Neuron (in vitro differentiated cells): ENCODE measurements at regions not wholly inside any gene's neighbourhood (a gene's known extent, or its start where the extent isn't known, plus 50 kb on each side); places are given as distances from the start of the nearest gene placed in this dataset.
"Not testable (repeated sequence)": the region's sequence is repeated elsewhere in the genome, so short reads cannot be mapped to it uniquely, and the experiment has no call there.

ENCODE experiments used
- H2AFZ ChIP-seq: one replicate; pipeline ENCODE4 v1.6.1; 2013; ENCODE audit warnings: low read depth, mild to moderate bottlenecking, inconsistent platforms, low read length, moderate library complexity
- H3K27me3 ChIP-seq: one replicate; pipeline ENCODE4 v1.6.1; 2013; ENCODE audit warnings: low read length; ENCODE audit not compliant: insufficient read depth
- H3K36me3 ChIP-seq: one replicate; pipeline ENCODE4 v1.6.1; 2013; ENCODE audit warnings: low read length; ENCODE audit not compliant: insufficient read depth
- H3K4me1 ChIP-seq: one replicate; pipeline ENCODE4 v1.6.1; 2013; ENCODE audit warnings: low read length; ENCODE audit not compliant: insufficient read depth
- H3K4me3 ChIP-seq: 2 replicates; pipeline ENCODE4 v1.5.1; 2013; ENCODE audit warnings: mild to moderate bottlenecking, low read length, moderate library complexity
- H3K9me3 ChIP-seq: one replicate; pipeline ENCODE4 v1.6.1; 2013; ENCODE audit warnings: low read length

- Histone ChIP-seq H3K27me3 (no peaks in the 10 kb centered on the region), H3K4me1 (peaks cover 3% of the 10 kb centered on the region), H3K9me3 (no peaks in the 10 kb centered on the region), H2AFZ (no peak overlapping the region), H3K36me3 (no peaks in the 10 kb centered on the region), H3K4me3 (no peak overlapping the region)
Observed at GRCh38 chr12:78560633-78561032, 303.9 kb upstream of the SYT1 start.

GRCh38 chr12:78562368-78563205 lies 302.0 kb upstream of the SYT1 start:
- Histone ChIP-seq H2AFZ (peak overlapping the region; percentile 11), H3K27me3 (no peaks in the 10 kb centered on the region)

DNA sequence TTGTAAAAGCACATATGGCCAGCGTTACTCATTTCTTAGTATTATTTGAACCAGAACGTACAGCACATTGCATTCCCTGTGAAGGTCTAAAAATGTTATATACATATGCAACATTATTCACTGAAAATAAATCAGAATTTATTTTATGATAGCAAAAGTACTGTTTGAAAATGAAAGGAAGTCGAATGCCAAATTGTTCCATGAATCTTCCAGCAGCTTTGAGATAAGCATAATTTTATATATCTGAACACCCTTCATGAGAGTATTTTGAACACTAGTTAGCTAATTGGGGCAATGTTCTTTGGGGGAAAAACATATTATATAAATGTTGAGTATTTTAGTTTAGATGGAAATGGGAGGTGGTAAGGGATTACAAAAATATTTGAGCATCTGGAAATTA lies 300.7 kb upstream of the SYT1 start:
- no peaks in the 10 kb centered on the region for H3K36me3 ChIP-seq
- H3K4me3 ChIP-seq: no peak overlapping the region
- H3K9me3 ChIP-seq: no peaks in the 10 kb centered on the region
- no peak overlapping the region for H2AFZ ChIP-seq
- no peaks in the 10 kb centered on the region for H3K27me3 ChIP-seq
- peaks cover 3% of the 10 kb centered on the region for H3K4me1 ChIP-seq

More at GRCh38 chr12:78562368-78563205, 302.0 kb upstream of the SYT1 start:
- Histone ChIP-seq H3K36me3 (no peaks in the 10 kb centered on the region), H3K4me1 (peaks cover 3% of the 10 kb centered on the region), H3K4me3 (no peak overlapping the region), H3K9me3 (no peaks in the 10 kb centered on the region)

GRCh38 chr12:78566456-78566855 lies 298.1 kb upstream of the SYT1 start:
- no peaks in the 10 kb centered on the region for H3K36me3 ChIP-seq
- H3K4me3 ChIP-seq: no peak overlapping the region
- H2AFZ ChIP-seq: no peak overlapping the region
- peaks cover 3% of the 10 kb centered on the region for H3K4me1 ChIP-seq
- H3K27me3 ChIP-seq: no peaks in the 10 kb centered on the region
- H3K9me3 ChIP-seq: no peaks in the 10 kb centered on the region

- Histone ChIP-seq H3K4me1 (no peaks in the 10 kb centered on the region), H3K4me3 (no peak overlapping the region), H3K9me3 (no peaks in the 10 kb centered on the region), H2AFZ (no peak overlapping the region), H3K27me3 (no peaks in the 10 kb centered on the region), H3K36me3 (no peaks in the 10 kb centered on the region)
Observed at GRCh38 chr12:78568321-78569020, 296.1 kb upstream of the SYT1 start.

DNA sequence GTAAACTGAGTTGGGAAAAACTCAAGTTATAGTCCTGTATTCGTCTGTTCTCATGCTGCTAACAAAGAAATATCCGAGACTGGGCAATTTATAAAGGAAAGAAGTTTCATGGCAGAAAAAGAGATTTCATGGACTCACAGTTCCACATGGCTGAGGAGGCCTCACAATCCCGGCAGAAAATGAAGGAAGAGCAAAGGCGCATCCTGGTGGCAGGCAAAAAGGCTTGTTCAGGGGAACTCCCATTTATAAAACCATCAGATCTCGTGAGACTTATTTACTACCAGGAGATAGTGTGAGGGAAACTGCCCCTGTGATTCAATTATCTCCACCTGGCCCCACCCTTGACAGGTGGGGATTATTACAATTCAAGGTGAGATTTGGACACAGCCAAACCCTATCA lies 292.6 kb upstream of the SYT1 start:
- no peaks in the 10 kb centered on the region for H3K4me1 ChIP-seq

DNA sequence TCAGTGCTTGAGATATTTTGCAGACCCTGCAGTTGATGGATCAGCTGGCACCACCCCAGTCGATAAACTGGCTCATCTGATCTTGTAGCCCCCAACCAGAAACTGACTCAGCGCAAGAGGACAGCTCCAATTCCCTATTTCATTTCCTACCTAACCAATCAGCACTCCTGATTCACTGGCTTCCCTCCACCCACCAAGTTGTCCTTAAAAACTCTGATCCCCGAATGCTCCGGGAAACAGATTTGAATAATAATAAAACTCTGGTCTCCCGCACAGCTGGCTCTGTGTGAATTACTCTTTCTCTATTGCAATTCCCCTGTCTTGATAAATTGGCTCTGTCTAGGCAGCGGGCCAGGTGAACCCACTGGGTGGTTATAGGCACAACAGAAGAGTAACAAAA lies 289.4 kb upstream of the SYT1 start:
- H3K36me3 ChIP-seq, H3K27me3 ChIP-seq, H3K4me3 ChIP-seq, H3K4me1 ChIP-seq, H2AFZ ChIP-seq, H3K9me3 ChIP-seq: not testable (repeated sequence)

More for the DNA sequence above, 292.6 kb upstream of the SYT1 start:
- H3K36me3 ChIP-seq: no peaks in the 10 kb centered on the region
- H2AFZ ChIP-seq: no peak overlapping the region
- no peak overlapping the region for H3K4me3 ChIP-seq
- H3K9me3 ChIP-seq: no peaks in the 10 kb centered on the region
- no peaks in the 10 kb centered on the region for H3K27me3 ChIP-seq

GRCh38 chr12:78579846-78580245 lies 284.7 kb upstream of the SYT1 start:
- no peaks in the 10 kb centered on the region for H3K36me3 ChIP-seq
- no peak overlapping the region for H2AFZ ChIP-seq
- H3K9me3 ChIP-seq: no peaks in the 10 kb centered on the region
- H3K27me3 ChIP-seq: no peaks in the 10 kb centered on the region
- no peak overlapping the region for H3K4me3 ChIP-seq
- H3K4me1 ChIP-seq: no peaks in the 10 kb centered on the region

DNA sequence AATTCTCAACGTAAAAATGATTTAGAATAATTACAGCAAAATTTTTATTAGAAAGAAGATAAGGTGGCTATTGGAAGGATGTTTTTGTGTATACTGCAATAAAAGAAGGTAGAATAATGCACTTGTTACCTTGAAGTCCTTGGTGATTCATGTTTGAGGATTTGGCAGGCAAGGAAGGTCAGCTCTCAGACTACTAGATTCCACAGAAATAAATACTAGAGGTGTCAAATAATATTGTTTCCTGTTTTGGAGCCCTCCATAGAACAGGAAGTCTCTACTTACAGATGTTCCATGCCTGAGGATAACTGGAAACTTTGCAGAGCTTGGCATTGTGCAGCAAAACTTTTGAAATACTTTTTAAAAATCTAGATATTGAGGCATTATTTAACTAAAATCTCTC lies 284.3 kb upstream of the SYT1 start:
- H2AFZ ChIP-seq: no peak overlapping the region
- H3K9me3 ChIP-seq: no peaks in the 10 kb centered on the region
- no peak overlapping the region for H3K4me3 ChIP-seq
- H3K27me3 ChIP-seq: no peaks in the 10 kb centered on the region
- H3K36me3 ChIP-seq: no peaks in the 10 kb centered on the region
- H3K4me1 ChIP-seq: no peaks in the 10 kb centered on the region

GRCh38 chr12:78584695-78585094 lies 279.9 kb upstream of the SYT1 start:
- Histone ChIP-seq H3K4me3 (no peak overlapping the region), H2AFZ (no peak overlapping the region), H3K36me3 (no peaks in the 10 kb centered on the region), H3K27me3 (no peaks in the 10 kb centered on the region), H3K9me3 (peaks cover 6% of the 10 kb centered on the region), H3K4me1 (no peaks in the 10 kb centered on the region)

DNA sequence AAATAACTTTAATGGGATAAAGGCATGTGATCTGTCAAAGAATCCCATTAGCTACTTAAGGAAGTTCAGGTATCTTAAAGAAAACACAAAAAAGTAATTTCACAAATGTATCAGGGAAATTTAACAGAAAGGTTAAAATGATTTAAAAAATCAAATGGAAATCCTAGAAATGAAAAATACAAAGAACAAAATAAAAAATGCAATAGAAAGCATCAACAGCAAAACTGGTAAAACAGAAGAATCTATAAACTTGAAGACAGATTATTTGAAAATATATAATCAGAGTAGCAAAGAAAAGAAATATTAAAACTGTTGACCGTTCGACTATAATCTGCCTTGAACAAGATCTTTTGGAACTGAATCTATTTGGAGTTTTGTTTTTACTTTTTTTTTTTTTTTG lies 279.4 kb upstream of the SYT1 start:
- Histone ChIP-seq H3K4me1 (no peaks in the 10 kb centered on the region), H3K27me3 (no peaks in the 10 kb centered on the region), H3K9me3 (peaks cover 6% of the 10 kb centered on the region), H3K4me3 (no peak overlapping the region), H3K36me3 (no peaks in the 10 kb centered on the region), H2AFZ (no peak overlapping the region)

GRCh38 chr12:78586790-78587189 lies 277.8 kb upstream of the SYT1 start:
- H2AFZ ChIP-seq: no peak overlapping the region
- H3K4me3 ChIP-seq: no peak overlapping the region
- no peaks in the 10 kb centered on the region for H3K36me3 ChIP-seq
- H3K9me3 ChIP-seq: peaks cover 6% of the 10 kb centered on the region
- H3K4me1 ChIP-seq: no peaks in the 10 kb centered on the region
- H3K27me3 ChIP-seq: no peaks in the 10 kb centered on the region

DNA sequence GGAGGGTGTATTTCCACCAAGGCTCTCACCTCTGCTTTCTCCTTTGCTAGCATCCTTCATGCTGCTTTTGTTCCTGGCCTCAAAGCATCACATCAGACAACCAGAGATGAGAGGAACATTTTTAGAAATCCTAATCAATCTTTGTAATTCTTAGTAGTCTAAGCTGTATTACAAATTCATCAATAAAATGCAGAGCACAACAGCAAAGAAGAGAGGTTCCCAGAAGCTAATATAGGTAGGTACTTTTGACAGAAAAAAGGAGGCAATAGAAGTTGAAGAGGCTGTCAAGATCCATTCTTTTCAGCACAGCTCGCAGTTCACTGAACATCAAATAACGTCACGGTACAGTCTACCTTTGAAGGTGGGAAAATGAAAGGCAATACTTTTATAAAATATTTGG lies 265.2 kb upstream of the SYT1 start:
- Histone ChIP-seq H3K9me3 (no peaks in the 10 kb centered on the region), H3K4me3 (no peak overlapping the region), H3K27me3 (no peaks in the 10 kb centered on the region), H3K4me1 (no peaks in the 10 kb centered on the region), H2AFZ (no peak overlapping the region), H3K36me3 (no peaks in the 10 kb centered on the region)
